SK-N-SH (cell line): ENCODE measurements at regions not wholly inside any gene's neighbourhood (a gene's known extent, or its start where the extent isn't known, plus 50 kb on each side); places are given as distances from the start of the nearest gene placed in this dataset.
A peak's percentile ranks its signal among the peaks of the same experiment; 100 is the strongest.

Experiments used
- CTCF ChIA-PET: fragments of 300-600, 350-600 bp; formaldehyde crosslinking; extraction: SDS; loops from one replicate; lab custom pipeline; 2021; lab: Yijun Ruan, JAX
- POLR2A ChIA-PET: fragments of 350-600 bp; sonication (Branson Sonifier 250); formaldehyde crosslinking; extraction: SDS; loops from one replicate; lab custom pipeline; 2020; ENCODE audit warnings: antibody characterized with exemption, inconsistent platforms; lab: Yijun Ruan, JAX
- DNase-seq: peaks from one replicate; pipeline ENCODE4 v3.0.0; 2012
- H2AFZ ChIP-seq: fragments of 200-600 bp; sonication (generic); 2 replicates; pipeline ENCODE4 v1.8.1; 2016; ENCODE audit warnings: antibody characterized with exemption, mild to moderate bottlenecking, low read depth
- H3F3A ChIP-seq: fragments of 200-600 bp; sonication (generic); replicated peaks from 2 replicates; pipeline ENCODE3; 2016; ENCODE audit warnings: antibody characterized with exemption, mild to moderate bottlenecking; ENCODE audit not compliant: insufficient read depth
- H3K27ac ChIP-seq, 2 experiments: fragments of 200-500 bp in 1 of 2; fragments of 200-600 bp in 1 of 2; sonication (Bioruptor generic) in 1 of 2; sonication (generic), shearing (Covaris generic) in 1 of 2; 2 replicates each; pipeline versions ENCODE4 v1.5.1 to v1.6.1; 2014 to 2016; ENCODE audit warnings: low read depth in 2 of 2, inconsistent platforms in 1 of 2, low read length in 1 of 2, mild to moderate bottlenecking in 1 of 2, mixed read lengths in 1 of 2
- H3K27me3 ChIP-seq: fragments of 200-600 bp; sonication (generic), shearing (Covaris generic); 2 replicates; pipeline ENCODE4 v1.6.1; 2016; ENCODE audit warnings: mixed run types; ENCODE audit not compliant: insufficient read depth
- H3K36me3 ChIP-seq, 2 experiments: fragments of 200-500 bp in 1 of 2; fragments of 200-600 bp in 1 of 2; sonication (Bioruptor generic) in 1 of 2; sonication (generic) in 1 of 2; replicated peaks in 1 of 2; 2 replicates each; pipeline versions ENCODE3 to v1.5.1; 2014 to 2016; ENCODE audit warnings: low read length in 1 of 2, mild to moderate bottlenecking in 1 of 2; ENCODE audit not compliant: insufficient read depth in 2 of 2, control insufficient read depth in 1 of 2
- H3K4me1 ChIP-seq, 2 experiments: fragments of 200-500 bp in 1 of 2; fragments of 200-600 bp in 1 of 2; sonication (Bioruptor generic) in 1 of 2; sonication (generic), shearing (Covaris generic) in 1 of 2; 2 replicates each; pipeline versions ENCODE4 v1.5.1 to v1.6.1; 2014 to 2016; ENCODE audit warnings: low read depth in 1 of 2, low read length in 1 of 2, mixed run types in 1 of 2; ENCODE audit not compliant: insufficient read depth in 2 of 2, control insufficient read depth in 1 of 2
- H3K4me2 ChIP-seq: fragments of 200-600 bp; sonication (generic), shearing (Covaris generic); 2 replicates; pipeline ENCODE4 v1.6.1; 2017; ENCODE audit warnings: mixed run types
- H3K4me3 ChIP-seq, 2 experiments: fragments of 200-500 bp in 1 of 2; fragments of 200-600 bp in 1 of 2; sonication (Bioruptor generic) in 1 of 2; sonication (generic), shearing (Covaris generic) in 1 of 2; 2 replicates each; pipeline versions ENCODE4 v1.5.1 to v1.8.1; 2014 to 2016; ENCODE audit warnings: low read depth in 2 of 2, inconsistent platforms in 1 of 2, low read length in 1 of 2, mild to moderate bottlenecking in 1 of 2, mixed read lengths in 1 of 2, moderate library complexity in 1 of 2
- H3K79me2 ChIP-seq: fragments of 200-600 bp; sonication (generic); 2 replicates; pipeline ENCODE4 v1.8.1; 2017; ENCODE audit warnings: mild to moderate bottlenecking; ENCODE audit not compliant: insufficient read depth
- H3K9ac ChIP-seq: fragments of 200-600 bp; sonication (generic); 2 replicates; pipeline ENCODE4 v1.6.1; 2017; ENCODE audit warnings: mixed run types
- H3K9me2 ChIP-seq: fragments of 200-600 bp; sonication (generic); 2 replicates; pipeline ENCODE4 v1.6.1; 2017; ENCODE audit warnings: mixed run types
- H3K9me3 ChIP-seq: fragments of 200-600 bp; sonication (generic); 2 replicates; pipeline ENCODE4 v1.6.1; 2017; ENCODE audit warnings: mixed run types, mild to moderate bottlenecking, moderate library complexity
- H4K20me1 ChIP-seq: fragments of 200-600 bp; sonication (generic); 2 replicates; pipeline ENCODE4 v1.6.1; 2017; ENCODE audit warnings: mild to moderate bottlenecking, mixed run types; ENCODE audit not compliant: insufficient read depth
- ELF1 ChIP-seq: IDR thresholded peaks from 2 replicates; pipeline ENCODE4 v1.4.0; 2012
- FOSL2 ChIP-seq: IDR thresholded peaks from 2 replicates; pipeline ENCODE4 v1.4.0; 2012; ENCODE audit warnings: low read depth, mild to moderate bottlenecking, moderate library complexity, borderline replicate concordance
- IRF3 ChIP-seq: fragments of 150-350 bp; IDR thresholded peaks from 2 replicates; pipeline ENCODE4 v1.6.1; 2016; ENCODE audit warnings: mild to moderate bottlenecking, low read depth, low read length
- NFIC ChIP-seq: IDR thresholded peaks from 2 replicates; pipeline ENCODE4 v1.4.0; 2012; ENCODE audit warnings: borderline replicate concordance
- NRF1 ChIP-seq: IDR thresholded peaks from 2 replicates; pipeline ENCODE4 v1.6.1; 2012; ENCODE audit warnings: low read depth, mild to moderate bottlenecking, low read length
- RCOR1 ChIP-seq: fragments of 150-350 bp; IDR thresholded peaks from 2 replicates; pipeline ENCODE4 v1.6.1; 2017; ENCODE audit warnings: antibody characterized with exemption, low read length
- RFX5 ChIP-seq: IDR thresholded peaks from 2 replicates; pipeline ENCODE4 v1.6.1; 2012; ENCODE audit warnings: mild to moderate bottlenecking, improper control_type of control experiment, low read length
- SMC3 ChIP-seq: IDR thresholded peaks from 2 replicates; pipeline ENCODE4 v1.6.1; 2012; ENCODE audit warnings: low read depth, low read length, improper control_type of control experiment
- TAF1 ChIP-seq: IDR thresholded peaks from 2 replicates; pipeline ENCODE4 v1.6.1; 2012; ENCODE audit warnings: low read depth, mild to moderate bottlenecking, low read length, moderate library complexity, borderline replicate concordance
- USF2 ChIP-seq: fragments of 150-350 bp; IDR thresholded peaks from 2 replicates; pipeline ENCODE4 v1.6.1; 2017; ENCODE audit warnings: antibody characterized with exemption, low read length, low read depth, borderline replicate concordance
- YY1 ChIP-seq: IDR thresholded peaks from 2 replicates; pipeline ENCODE4 v1.4.0; 2012; ENCODE audit warnings: low read depth, mild to moderate bottlenecking
- WGBS: methylation state at CpG from one replicate; pipeline ENCODE4 v1.1.6; 2017; ENCODE audit warnings: low lambda C conversion rate; 5-methylcytosine and 5-hydroxymethylcytosine counted together
- TF ChIP-seq, protein P1 (sequence below): fragments of 200-600 bp; sonication (generic); IDR thresholded peaks from 2 replicates; pipeline ENCODE4 v1.6.1; 2017; ENCODE audit warnings: antibody characterized with exemption, mild to moderate bottlenecking, moderate library complexity

GRCh38 chr9:13487071-13487470 lies 207.6 kb upstream of the MPDZ start:
- Histone ChIP-seq H3K27me3 (no peaks in the 10 kb centered on the region), H3K27ac (no peak overlapping the region), H3K4me2 (no peak overlapping the region), H3K4me1 (no peaks in the 10 kb centered on the region), H3K36me3 (no peaks in the 10 kb centered on the region), H3K79me2 (no peaks in the 10 kb centered on the region), H3K4me3 (no peak overlapping the region), H4K20me1 (no peaks in the 10 kb centered on the region), H3F3A (no peaks in the 10 kb centered on the region), H3K9me2 (no peaks in the 10 kb centered on the region), H3K9me3 (no peaks in the 10 kb centered on the region), H2AFZ (no peak overlapping the region), H3K9ac (no peak overlapping the region)
- TF ChIP-seq YY1 (no peak), USF2 (no peak), NRF1 (no peak), SMC3 (no peak), NFIC (no peak), RCOR1 (no peak), IRF3 (no peak), TAF1 (no peak), RFX5 (no peak), FOSL2 (no peak)
- DNase-seq: no peak
- ChIA-PET POLR2A (no interaction called here), CTCF (no interaction called here)
- 76% methylated on average over 5 of the region's 5 CpGs for WGBS

DNA sequence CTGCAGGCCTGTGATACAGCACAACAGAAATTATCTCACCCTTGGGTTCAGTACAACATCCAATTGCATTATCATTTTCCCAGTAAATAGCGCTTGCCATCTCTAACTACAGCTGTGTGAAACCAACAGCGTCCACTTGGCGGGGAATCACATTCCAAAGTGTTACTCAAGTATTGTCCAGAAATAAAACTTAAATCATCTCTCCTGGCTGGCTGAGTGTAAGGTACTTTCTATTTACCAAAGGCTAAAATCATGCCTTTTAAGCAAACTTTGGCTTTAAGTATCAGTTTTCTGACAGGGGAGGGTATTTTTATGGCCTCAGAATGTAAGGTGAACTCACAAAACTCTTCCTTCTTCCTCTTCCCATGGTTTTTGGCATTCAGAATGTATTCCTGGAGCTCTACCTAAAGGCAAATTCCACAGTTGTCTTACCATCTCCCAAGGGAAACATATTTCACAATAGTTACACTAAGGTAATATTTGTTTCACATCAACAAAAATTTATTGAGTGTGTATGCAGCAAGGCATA lies 205.6 kb upstream of the MPDZ start:
- no peak overlapping the region for H3K9ac ChIP-seq
- CTCF ChIA-PET: no interaction called here
- no peak overlapping the region for H3K27ac ChIP-seq
- no peak overlapping the region for H3K4me3 ChIP-seq
- POLR2A ChIA-PET: no interaction called here
- no peaks in the 10 kb centered on the region for H3K79me2 ChIP-seq
- TF ChIP-seq, protein P1, sequence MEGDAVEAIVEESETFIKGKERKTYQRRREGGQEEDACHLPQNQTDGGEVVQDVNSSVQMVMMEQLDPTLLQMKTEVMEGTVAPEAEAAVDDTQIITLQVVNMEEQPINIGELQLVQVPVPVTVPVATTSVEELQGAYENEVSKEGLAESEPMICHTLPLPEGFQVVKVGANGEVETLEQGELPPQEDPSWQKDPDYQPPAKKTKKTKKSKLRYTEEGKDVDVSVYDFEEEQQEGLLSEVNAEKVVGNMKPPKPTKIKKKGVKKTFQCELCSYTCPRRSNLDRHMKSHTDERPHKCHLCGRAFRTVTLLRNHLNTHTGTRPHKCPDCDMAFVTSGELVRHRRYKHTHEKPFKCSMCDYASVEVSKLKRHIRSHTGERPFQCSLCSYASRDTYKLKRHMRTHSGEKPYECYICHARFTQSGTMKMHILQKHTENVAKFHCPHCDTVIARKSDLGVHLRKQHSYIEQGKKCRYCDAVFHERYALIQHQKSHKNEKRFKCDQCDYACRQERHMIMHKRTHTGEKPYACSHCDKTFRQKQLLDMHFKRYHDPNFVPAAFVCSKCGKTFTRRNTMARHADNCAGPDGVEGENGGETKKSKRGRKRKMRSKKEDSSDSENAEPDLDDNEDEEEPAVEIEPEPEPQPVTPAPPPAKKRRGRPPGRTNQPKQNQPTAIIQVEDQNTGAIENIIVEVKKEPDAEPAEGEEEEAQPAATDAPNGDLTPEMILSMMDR: peak; percentile 8; the same call in 1 of the 2 replicates
- TF ChIP-seq ELF1 (no peak), SMC3 (no peak)
- H3K9me2 ChIP-seq: no peaks in the 10 kb centered on the region
- H4K20me1 ChIP-seq: no peaks in the 10 kb centered on the region
- no peak overlapping the region for H2AFZ ChIP-seq
- H3F3A ChIP-seq: no peaks in the 10 kb centered on the region
- 74% methylated on average over 3 of the region's 3 CpGs for WGBS
- no peak overlapping the region for H3K4me2 ChIP-seq
- no peak for DNase-seq
- H3K9me3 ChIP-seq: no peaks in the 10 kb centered on the region
- H3K36me3 ChIP-seq: no peaks in the 10 kb centered on the region
- no peaks in the 10 kb centered on the region for H3K27me3 ChIP-seq
- H3K4me1 ChIP-seq: no peaks in the 10 kb centered on the region; a peak in 1 of 4 replicates
